Naive B cell (primary cell): ENCODE measurements at regions not wholly inside any gene's neighbourhood (a gene's known extent, or its start where the extent isn't known, plus 50 kb on each side); places are given as distances from the start of the nearest gene placed in this dataset.

ENCODE experiments used
- ATAC-seq, 2 donors: fragments of 150-1000 bp; cut with Tn5 transposase; 2 replicates each; pipeline ENCODE4 v1.10.0; 2021; ENCODE audit warnings: low read depth in 2 of 2, mild to moderate bottlenecking in 2 of 2, moderate library complexity in 2 of 2
- DNase-seq: peaks from one replicate; pipeline ENCODE4 v3.0.0; 2022
- H3K27ac Mint-ChIP-seq, 6 donors: one replicate each; pipeline ENCODE4 v1.8.0; 2020 to 2022; ENCODE audit warnings: mild to moderate bottlenecking in 6 of 6, mixed read lengths in 6 of 6, moderate library complexity in 5 of 6, inconsistent platforms in 2 of 6
- H3K27me3 Mint-ChIP-seq, 3 donors: one replicate each; pipeline ENCODE4 v1.8.0; 2021 to 2022; ENCODE audit warnings: mixed read lengths in 3 of 3, mild to moderate bottlenecking in 1 of 3
- H3K36me3 Mint-ChIP-seq, 2 donors: one replicate each; pipeline ENCODE4 v1.8.0; 2020 to 2022; ENCODE audit warnings: mixed read lengths in 2 of 2, inconsistent platforms in 1 of 2, mild to moderate bottlenecking in 1 of 2
- H3K4me1 Mint-ChIP-seq, 3 donors: one replicate each; pipeline ENCODE4 v1.8.0; 2020 to 2022; ENCODE audit warnings: mixed read lengths in 3 of 3, inconsistent platforms in 1 of 3, mild to moderate bottlenecking in 1 of 3, moderate library complexity in 1 of 3
- H3K4me3 Mint-ChIP-seq, 8 donors: one replicate each; pipeline ENCODE4 v1.8.0; 2020 to 2022; ENCODE audit warnings: mild to moderate bottlenecking in 8 of 8, mixed read lengths in 8 of 8, moderate library complexity in 8 of 8, inconsistent platforms in 2 of 8
- H3K9me3 Mint-ChIP-seq, 7 donors: one replicate each; pipeline ENCODE4 v1.8.0; 2020 to 2022; ENCODE audit warnings: mixed read lengths in 7 of 7, mild to moderate bottlenecking in 5 of 7, inconsistent platforms in 2 of 7, moderate library complexity in 1 of 7

DNA sequence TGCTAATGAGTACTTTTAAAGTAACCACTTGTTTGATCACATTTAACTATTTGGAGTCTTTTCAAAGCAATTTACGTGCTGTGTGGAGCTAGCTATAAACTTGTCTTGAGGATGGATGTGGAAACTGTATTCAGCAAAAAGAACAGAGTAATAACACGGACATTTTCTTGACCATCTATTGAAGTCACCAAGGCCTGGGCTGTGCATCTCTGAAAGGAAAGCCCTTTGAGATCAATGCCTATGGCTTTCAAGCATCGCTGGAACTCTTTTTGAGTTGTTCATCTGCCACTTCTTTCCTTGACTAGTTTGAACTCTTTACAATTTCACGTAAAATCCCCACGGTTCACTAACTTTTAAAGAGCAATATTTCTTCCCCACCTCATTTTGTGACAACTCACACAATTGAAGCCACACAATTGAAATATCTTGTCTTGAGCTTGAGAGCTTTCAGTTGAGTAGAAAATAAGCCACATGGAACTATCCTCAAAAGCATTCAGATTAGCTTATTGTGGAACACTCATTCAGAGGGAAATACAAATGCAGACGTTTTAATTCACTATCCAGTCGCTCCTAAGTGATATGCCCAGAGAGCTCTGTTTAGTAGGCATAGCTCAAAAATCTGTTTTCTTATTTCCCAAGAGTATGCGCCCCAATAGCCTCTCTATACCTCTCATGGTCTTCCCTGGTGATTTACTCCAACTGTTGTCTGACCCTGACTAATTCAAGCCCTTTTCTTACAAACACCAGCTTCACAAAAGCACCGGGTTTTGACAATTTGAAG lies 134.9 kb upstream of the SLITRK2 start:
- H3K4me3 Mint-ChIP-seq, result no peak overlapping the region
- no peak for ATAC-seq
- no peak for DNase-seq
- H3K36me3 Mint-ChIP-seq, result no peaks in the 10 kb centered on the region
- no peaks in the 10 kb centered on the region for H3K4me1 Mint-ChIP-seq
- no peaks in the 10 kb centered on the region for H3K27me3 Mint-ChIP-seq
- no peak overlapping the region for H3K27ac Mint-ChIP-seq
- peaks cover 0 to 8% (median 1%) of the 10 kb centered on the region in 7 donors for H3K9me3 Mint-ChIP-seq

DNA sequence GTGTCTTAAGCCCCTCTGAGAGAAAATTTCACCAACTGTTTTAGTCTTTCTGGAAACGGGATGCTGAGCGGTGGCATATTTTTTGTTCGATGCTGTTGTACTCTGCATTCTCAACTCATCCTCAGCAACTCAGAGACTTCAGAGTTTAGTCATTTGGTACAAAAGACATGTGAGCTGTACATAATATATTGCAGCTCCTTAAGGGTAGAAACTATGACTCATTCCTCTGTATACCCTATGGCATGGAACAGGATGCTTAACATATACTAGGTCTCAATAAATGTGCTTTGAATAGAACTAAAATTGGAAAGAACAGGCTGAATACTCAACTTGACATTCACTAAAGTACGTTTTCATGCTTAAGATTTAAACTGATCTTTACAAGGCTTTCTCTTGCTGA lies 130.5 kb upstream of the SLITRK2 start:
- H3K9me3 Mint-ChIP-seq, result peaks cover 0 to 14% (median 2%) of the 10 kb centered on the region in 7 donors
- no peaks in the 10 kb centered on the region for H3K36me3 Mint-ChIP-seq
- no peaks in the 10 kb centered on the region for H3K27me3 Mint-ChIP-seq
- no peak overlapping the region for H3K4me3 Mint-ChIP-seq
- DNase-seq (no peak), ATAC-seq (no peak)
- no peak overlapping the region for H3K27ac Mint-ChIP-seq
- H3K4me1 Mint-ChIP-seq, result no peaks in the 10 kb centered on the region

DNA sequence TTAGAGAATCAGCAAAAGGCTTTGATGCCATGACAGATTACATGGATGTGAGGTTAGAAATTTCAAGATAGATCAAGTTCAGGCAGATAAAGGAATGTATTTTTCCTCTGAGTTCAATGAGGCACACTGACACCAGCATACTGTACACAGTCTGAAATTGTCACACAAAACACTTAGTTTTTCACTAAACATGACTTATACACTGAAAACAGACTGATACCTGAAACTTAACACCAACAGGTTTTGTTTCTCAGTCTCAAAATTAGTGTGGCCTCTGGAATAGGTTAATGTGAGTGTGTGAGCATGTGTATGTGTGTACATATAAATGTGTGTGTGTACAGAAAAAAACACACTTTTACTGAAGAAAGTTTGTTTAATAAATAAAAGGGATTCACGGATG lies 129.9 kb upstream of the SLITRK2 start:
- no peak for DNase-seq
- no peak for ATAC-seq
- peak overlapping the region in 1 of 6 donors; percentile 3 for H3K27ac Mint-ChIP-seq
- no peaks in the 10 kb centered on the region for H3K4me1 Mint-ChIP-seq
- H3K4me3 Mint-ChIP-seq, result no peak overlapping the region
- H3K27me3 Mint-ChIP-seq, result no peaks in the 10 kb centered on the region
- peaks cover 0 to 14% (median 3%) of the 10 kb centered on the region in 7 donors for H3K9me3 Mint-ChIP-seq
- no peaks in the 10 kb centered on the region for H3K36me3 Mint-ChIP-seq

- ATAC-seq, result no peak
These were observed 123.6 kb upstream of the SLITRK2 start for GRCh38 chrX:145694048-145694447.

DNA sequence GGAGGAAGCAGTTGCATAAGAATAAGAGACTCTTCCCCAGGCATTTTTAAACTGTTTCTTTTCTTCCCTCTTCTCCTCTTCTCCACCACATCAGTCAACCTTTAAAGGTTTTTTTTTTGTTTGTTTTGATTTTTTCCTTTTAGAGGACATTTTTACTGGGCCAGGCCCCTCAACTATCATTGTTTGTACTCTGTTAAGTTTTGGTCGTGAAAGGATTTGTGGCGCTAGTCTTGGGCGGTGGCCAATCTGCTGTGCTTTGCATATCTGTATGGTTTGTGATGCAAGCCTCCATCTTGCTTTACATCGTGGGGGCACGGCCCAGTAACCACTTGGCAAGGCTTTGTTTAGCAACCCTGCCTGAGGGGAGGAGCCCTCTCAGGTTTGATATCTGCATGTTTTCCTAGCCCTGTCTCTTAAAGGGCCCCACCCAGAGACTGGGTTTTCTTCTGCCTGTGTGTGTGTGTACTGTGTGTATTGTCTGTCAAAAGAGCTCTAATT lies 101.9 kb upstream of the SLITRK2 start:
- DNase-seq (no peak), ATAC-seq (no peak)
- Mint-ChIP-seq H3K9me3 (peaks cover 0 to 3% (median 2%) of the 10 kb centered on the region in 7 donors), H3K27me3 (no peaks in the 10 kb centered on the region), H3K4me1 (no peaks in the 10 kb centered on the region), H3K27ac (peak overlapping the region in 1 of 6 donors; percentile 2), H3K4me3 (no peak overlapping the region), H3K36me3 (no peaks in the 10 kb centered on the region)

More at GRCh38 chrX:145694048-145694447, 123.6 kb upstream of the SLITRK2 start:
- Mint-ChIP-seq H3K9me3 (peaks cover 0 to 9% (median 5%) of the 10 kb centered on the region in 7 donors), H3K4me1 (no peaks in the 10 kb centered on the region), H3K27me3 (no peaks in the 10 kb centered on the region), H3K36me3 (no peaks in the 10 kb centered on the region), H3K27ac (no peak overlapping the region), H3K4me3 (no peak overlapping the region)
- DNase-seq, result no peak

GRCh38 chrX:145716226-145716625 lies 101.4 kb upstream of the SLITRK2 start:
- no peak for ATAC-seq
- no peak overlapping the region for H3K27ac Mint-ChIP-seq
- H3K9me3 Mint-ChIP-seq, result peaks cover 0 to 3% (median 0%) of the 10 kb centered on the region in 7 donors
- no peaks in the 10 kb centered on the region for H3K36me3 Mint-ChIP-seq
- H3K4me1 Mint-ChIP-seq, result no peaks in the 10 kb centered on the region
- H3K27me3 Mint-ChIP-seq, result no peaks in the 10 kb centered on the region
- DNase-seq, result no peak
- no peak overlapping the region for H3K4me3 Mint-ChIP-seq

- Mint-ChIP-seq H3K9me3 (peaks cover 0 to 12% (median 1%) of the 10 kb centered on the region in 7 donors), H3K36me3 (no peaks in the 10 kb centered on the region), H3K27ac (no peak overlapping the region), H3K4me1 (no peaks in the 10 kb centered on the region), H3K4me3 (no peak overlapping the region), H3K27me3 (no peaks in the 10 kb centered on the region)
- DNase-seq, result no peak
- no peak for ATAC-seq
These were observed 90.2 kb upstream of the SLITRK2 start for GRCh38 chrX:145727476-145727875.

DNA sequence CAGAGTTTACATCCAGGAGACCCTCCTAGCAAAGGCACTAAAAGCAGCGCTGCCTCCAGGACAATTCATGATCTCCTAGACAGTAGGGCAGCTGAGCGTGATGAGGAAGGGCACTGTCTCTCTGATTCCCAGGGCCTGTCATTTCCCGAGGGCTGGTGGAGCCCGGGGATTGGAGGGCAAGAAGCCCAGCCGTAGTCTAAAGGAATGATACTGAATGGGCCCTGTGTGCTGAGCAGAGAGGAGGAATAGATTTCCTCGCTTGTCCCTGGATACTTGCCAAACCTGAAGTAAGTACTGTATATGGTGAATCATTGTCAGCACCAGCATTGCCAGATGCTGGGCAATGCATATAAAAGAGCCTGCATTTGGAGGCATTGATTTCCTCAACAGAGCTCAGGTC lies 88.0 kb upstream of the SLITRK2 start:
- H3K36me3 Mint-ChIP-seq, result no peaks in the 10 kb centered on the region
- DNase-seq (no peak), ATAC-seq (no peak)
- no peaks in the 10 kb centered on the region for H3K27me3 Mint-ChIP-seq
- no peak overlapping the region for H3K4me3 Mint-ChIP-seq
- peaks cover 0 to 9% (median 1%) of the 10 kb centered on the region in 7 donors for H3K9me3 Mint-ChIP-seq
- H3K27ac Mint-ChIP-seq, result no peak overlapping the region
- no peaks in the 10 kb centered on the region for H3K4me1 Mint-ChIP-seq

GRCh38 chrX:145735036-145735435 lies 82.6 kb upstream of the SLITRK2 start:
- ATAC-seq (no peak), DNase-seq (no peak)

DNA sequence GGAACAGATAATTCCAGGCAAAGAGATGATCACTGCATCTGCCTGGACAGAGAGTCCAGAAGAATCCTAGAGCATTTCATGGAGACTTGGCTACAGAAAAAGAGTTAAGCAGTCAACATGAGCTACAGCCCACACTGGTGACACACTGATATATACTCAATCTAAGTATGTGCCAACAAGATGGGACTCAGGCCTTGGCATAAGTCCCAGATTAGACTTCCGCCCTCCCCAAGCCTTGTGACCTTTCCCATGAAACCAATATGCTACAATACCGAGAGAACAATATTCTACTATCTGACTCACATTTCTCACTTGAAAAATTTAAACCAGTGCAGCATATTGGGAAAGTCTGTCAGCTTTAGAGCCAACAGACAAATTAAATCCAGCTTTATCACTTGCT lies 65.7 kb upstream of the SLITRK2 start:
- no peaks in the 10 kb centered on the region for H3K27me3 Mint-ChIP-seq
- DNase-seq (no peak), ATAC-seq (no peak)
- no peaks in the 10 kb centered on the region for H3K36me3 Mint-ChIP-seq
- H3K4me3 Mint-ChIP-seq, result no peak overlapping the region
- no peak overlapping the region for H3K27ac Mint-ChIP-seq
- no peaks in the 10 kb centered on the region for H3K4me1 Mint-ChIP-seq
- peaks cover 0 to 11% (median 4%) of the 10 kb centered on the region in 7 donors for H3K9me3 Mint-ChIP-seq

More at GRCh38 chrX:145735036-145735435, 82.6 kb upstream of the SLITRK2 start:
- no peaks in the 10 kb centered on the region for H3K4me1 Mint-ChIP-seq
- no peaks in the 10 kb centered on the region for H3K36me3 Mint-ChIP-seq
- H3K27ac Mint-ChIP-seq, result no peak overlapping the region
- H3K27me3 Mint-ChIP-seq, result no peaks in the 10 kb centered on the region
- H3K9me3 Mint-ChIP-seq, result peaks cover 0 to 9% (median 5%) of the 10 kb centered on the region in 7 donors
- H3K4me3 Mint-ChIP-seq, result no peak overlapping the region
